OCI-LY7 (cell line): ENCODE measurements at regions not wholly inside any gene's neighbourhood (a gene's known extent, or its start where the extent isn't known, plus 50 kb on each side); places are given as distances from the start of the nearest gene placed in this dataset.

Experiments used
- BruUV-seq: library from RNA; stranded (reverse); fragments of 400-500 nt; replicated peaks from 2 replicates; lab custom pipeline; 2021; lab: Mats Ljungman, UMichigan
- CTCF ChIA-PET: fragments of 300-600 bp; sonication (Branson Sonifier 250); formaldehyde crosslinking; loops from one replicate; lab custom pipeline; 2022; ENCODE audit warnings: antibody characterized with exemption; ENCODE audit not compliant: unreplicated experiment; lab: Charles Lee
- POLR2A ChIA-PET: fragments of 300-600 bp; sonication (Branson Sonifier 250); formaldehyde crosslinking; loops from one replicate; lab custom pipeline; 2022; ENCODE audit warnings: antibody characterized with exemption; lab: Charles Lee
- DNase-seq: peaks from one replicate; pipeline ENCODE4 v3.0.0-alpha.2; 2015; ENCODE audit warnings: low spot score
- H2AFZ ChIP-seq: fragments of 200-600 bp; sonication (generic), shearing (Covaris generic); 2 replicates; pipeline ENCODE4 v1.6.1; 2014; ENCODE audit warnings: mild to moderate bottlenecking, antibody characterized with exemption, low read length, moderate library complexity
- H3K27ac ChIP-seq: fragments of 200-600 bp; sonication (generic); 2 replicates; pipeline ENCODE4 v1.5.1; 2014; ENCODE audit warnings: mixed run types, low read depth, mild to moderate bottlenecking, moderate library complexity, low read length, inconsistent platforms; ENCODE audit not compliant: poor library complexity, severe bottlenecking
- H3K36me3 ChIP-seq: fragments of 200-600 bp; sonication (generic); 2 replicates; pipeline ENCODE4 v1.6.1; 2014; ENCODE audit warnings: mild to moderate bottlenecking, antibody characterized with exemption, low read length, moderate library complexity, mixed read lengths; ENCODE audit not compliant: insufficient read depth
- H3K4me1 ChIP-seq: fragments of 200-600 bp; sonication (generic); 2 replicates; pipeline ENCODE4 v1.5.1; 2014; ENCODE audit warnings: mild to moderate bottlenecking, low read length; ENCODE audit not compliant: insufficient read depth, poor library complexity, severe bottlenecking
- H3K4me2 ChIP-seq: fragments of 200-600 bp; sonication (generic); 2 replicates; pipeline ENCODE4 v1.6.1; 2014; ENCODE audit warnings: mild to moderate bottlenecking, low read length
- H3K4me3 ChIP-seq: fragments of 200-600 bp; sonication (generic); 2 replicates; pipeline ENCODE4 v1.5.1; 2014; ENCODE audit warnings: mild to moderate bottlenecking, low read depth, low read length; ENCODE audit not compliant: poor library complexity, severe bottlenecking
- H3K79me2 ChIP-seq: fragments of 200-600 bp; sonication (generic); 2 replicates; pipeline ENCODE4 v1.6.1; 2016; ENCODE audit warnings: low read depth, mild to moderate bottlenecking, low read length, moderate library complexity, mixed read lengths; ENCODE audit not compliant: insufficient read depth
- H3K9me2 ChIP-seq: fragments of 200-600 bp; sonication (generic); 2 replicates; pipeline ENCODE4 v1.6.1; 2016; ENCODE audit warnings: mild to moderate bottlenecking, low read length, mixed read lengths; ENCODE audit not compliant: insufficient read depth
- H3K9me3 ChIP-seq: fragments of 200-600 bp; sonication (generic); 2 replicates; pipeline ENCODE4 v1.6.1; 2014; ENCODE audit warnings: mild to moderate bottlenecking, mixed run types, low read length, mixed read lengths
- H4K20me1 ChIP-seq: fragments of 200-600 bp; sonication (generic); 2 replicates; pipeline ENCODE4 v1.6.1; 2014; ENCODE audit warnings: mild to moderate bottlenecking, antibody characterized with exemption, low read length, moderate library complexity, mixed read lengths; ENCODE audit not compliant: insufficient read depth
- EZH2phosphoT487 ChIP-seq: fragments of 200-600 bp; sonication (generic); IDR thresholded peaks from 2 replicates; pipeline ENCODE4 v1.6.1; 2018; ENCODE audit warnings: low read depth, borderline replicate concordance, mild to moderate bottlenecking, mixed run types, antibody characterized with exemption, low read length, moderate library complexity, mixed read lengths
- intact Hi-C: fragments of 100-400 bp; cut with micrococcal nuclease; formaldehyde crosslinking; loops from one replicate; pipeline ENCODE4 v1.10.0; 2022; ENCODE audit not compliant: unreplicated experiment
- TF ChIP-seq, protein P1 (sequence below): fragments of 200-600 bp; sonication (generic); conservative IDR thresholded peaks from 2 replicates; pipeline ENCODE4 v1.5.1; 2014; ENCODE audit warnings: mild to moderate bottlenecking, antibody characterized with exemption, low read length, moderate library complexity, mixed read lengths

DNA sequence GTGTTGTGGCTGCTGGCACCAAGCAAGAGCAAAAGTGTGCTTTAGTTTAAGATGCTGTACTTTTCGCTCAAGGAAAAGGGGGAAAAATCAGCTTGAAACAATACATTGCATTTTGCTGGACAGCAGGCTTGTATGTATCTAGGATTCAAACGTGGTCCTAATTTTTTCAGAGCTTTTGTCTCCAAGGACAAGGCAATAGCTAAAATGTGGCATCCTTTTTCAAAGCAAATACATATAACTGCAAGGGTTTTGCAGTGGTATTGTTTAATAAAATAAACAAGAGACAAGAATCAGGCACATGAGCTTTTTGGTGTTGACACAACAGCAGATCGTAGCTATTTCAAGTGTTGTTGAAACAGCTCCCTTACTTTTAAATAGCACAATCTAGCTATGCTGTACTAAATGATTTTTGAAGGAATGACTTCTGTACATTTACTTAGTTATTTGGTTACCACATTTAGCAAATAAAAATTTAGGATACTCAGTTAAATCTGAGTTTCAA is 137.0 kb upstream of the HEY2 start:
- Histone ChIP-seq H3K9me3 (no peaks in the 10 kb centered on the region), H3K36me3 (no peaks in the 10 kb centered on the region), H3K79me2 (no peaks in the 10 kb centered on the region), H3K9me2 (no peaks in the 10 kb centered on the region), H3K4me1 (no peaks in the 10 kb centered on the region), H2AFZ (no peak overlapping the region), H3K4me3 (no peak overlapping the region), H3K4me2 (no peak overlapping the region), H4K20me1 (no peaks in the 10 kb centered on the region), H3K27ac (no peak overlapping the region)
- TF ChIP-seq, protein P1, sequence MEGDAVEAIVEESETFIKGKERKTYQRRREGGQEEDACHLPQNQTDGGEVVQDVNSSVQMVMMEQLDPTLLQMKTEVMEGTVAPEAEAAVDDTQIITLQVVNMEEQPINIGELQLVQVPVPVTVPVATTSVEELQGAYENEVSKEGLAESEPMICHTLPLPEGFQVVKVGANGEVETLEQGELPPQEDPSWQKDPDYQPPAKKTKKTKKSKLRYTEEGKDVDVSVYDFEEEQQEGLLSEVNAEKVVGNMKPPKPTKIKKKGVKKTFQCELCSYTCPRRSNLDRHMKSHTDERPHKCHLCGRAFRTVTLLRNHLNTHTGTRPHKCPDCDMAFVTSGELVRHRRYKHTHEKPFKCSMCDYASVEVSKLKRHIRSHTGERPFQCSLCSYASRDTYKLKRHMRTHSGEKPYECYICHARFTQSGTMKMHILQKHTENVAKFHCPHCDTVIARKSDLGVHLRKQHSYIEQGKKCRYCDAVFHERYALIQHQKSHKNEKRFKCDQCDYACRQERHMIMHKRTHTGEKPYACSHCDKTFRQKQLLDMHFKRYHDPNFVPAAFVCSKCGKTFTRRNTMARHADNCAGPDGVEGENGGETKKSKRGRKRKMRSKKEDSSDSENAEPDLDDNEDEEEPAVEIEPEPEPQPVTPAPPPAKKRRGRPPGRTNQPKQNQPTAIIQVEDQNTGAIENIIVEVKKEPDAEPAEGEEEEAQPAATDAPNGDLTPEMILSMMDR = no peak
- TF ChIP-seq EZH2phosphoT487 = no peak
- intact Hi-C loops = no loop called here
- CTCF ChIA-PET = no interaction called here
- no TSS peak for BruUV-seq
- DNase-seq = no peak
- POLR2A ChIA-PET = interaction anchor here (0.6 to 1.9 kb wide), 6 partner anchors 10 to 259 kb away, joined by 3 to 7 read pairs (median 4); no protein-coding TSS in a partner anchor

- POLR2A ChIA-PET = no interaction called here
- no peaks in the 10 kb centered on the region for H3K9me3 ChIP-seq
Measured at GRCh38 chr6:125618629-125619028, 130.8 kb upstream of the HEY2 start.

GRCh38 chr6:125623085-125623484 is 126.3 kb upstream of the HEY2 start:
- no peak overlapping the region for H3K4me3 ChIP-seq
- CTCF ChIA-PET = interaction anchor here (0.6 kb wide), 1 partner anchor 130 kb away, joined by 3 read pairs; no protein-coding TSS in a partner anchor

More at GRCh38 chr6:125618629-125619028, 130.8 kb upstream of the HEY2 start:
- Histone ChIP-seq H3K9me2 (no peaks in the 10 kb centered on the region), H2AFZ (no peak overlapping the region), H4K20me1 (no peaks in the 10 kb centered on the region), H3K36me3 (no peaks in the 10 kb centered on the region), H3K4me1 (no peaks in the 10 kb centered on the region), H3K27ac (no peak overlapping the region), H3K79me2 (no peaks in the 10 kb centered on the region), H3K4me3 (no peak overlapping the region), H3K4me2 (no peak overlapping the region)
- CTCF ChIA-PET = no interaction called here
- intact Hi-C loops = no loop called here
- no TSS peak for BruUV-seq
- no peak for TF ChIP-seq EZH2phosphoT487
- TF ChIP-seq, protein P1 = no peak
- DNase-seq = no peak

More at GRCh38 chr6:125623085-125623484, 126.3 kb upstream of the HEY2 start:
- Histone ChIP-seq H3K27ac (no peak overlapping the region), H3K4me2 (no peak overlapping the region), H3K9me3 (no peaks in the 10 kb centered on the region), H3K36me3 (no peaks in the 10 kb centered on the region), H2AFZ (no peak overlapping the region), H3K9me2 (no peaks in the 10 kb centered on the region), H3K4me1 (no peaks in the 10 kb centered on the region), H4K20me1 (no peaks in the 10 kb centered on the region), H3K79me2 (no peaks in the 10 kb centered on the region)
- no peak for DNase-seq
- no TSS peak for BruUV-seq
- POLR2A ChIA-PET = no interaction called here
- intact Hi-C loops = no loop called here
- no peak for TF ChIP-seq EZH2phosphoT487
- TF ChIP-seq, protein P1 = no peak
